IPS-15b (cell line): ENCODE measurements at regions not wholly inside any gene's neighbourhood (a gene's known extent, or its start where the extent isn't known, plus 50 kb on each side); places are given as distances from the start of the nearest gene placed in this dataset.

Experiments used
- H3K27me3 ChIP-seq: one replicate; pipeline ENCODE4 v1.6.1; 2013; ENCODE audit warnings: low read length; ENCODE audit not compliant: control insufficient read depth, insufficient read depth
- H3K36me3 ChIP-seq: one replicate; pipeline ENCODE4 v1.6.1; 2013; ENCODE audit warnings: low read length; ENCODE audit not compliant: control insufficient read depth, insufficient read depth
- H3K4me1 ChIP-seq: one replicate; pipeline ENCODE4 v1.6.1; 2013; ENCODE audit warnings: mild to moderate bottlenecking, low read length; ENCODE audit not compliant: control insufficient read depth, insufficient read depth
- H3K4me3 ChIP-seq: one replicate; pipeline ENCODE4 v1.5.1; 2013; ENCODE audit warnings: low read depth, low read length
- H3K9ac ChIP-seq: one replicate; pipeline ENCODE4 v1.6.1; 2013; ENCODE audit warnings: low read depth, mild to moderate bottlenecking, low read length
- H3K9me3 ChIP-seq: one replicate; pipeline ENCODE4 v1.6.1; 2013; ENCODE audit warnings: mild to moderate bottlenecking, low read length; ENCODE audit not compliant: control insufficient read depth, insufficient read depth

DNA sequence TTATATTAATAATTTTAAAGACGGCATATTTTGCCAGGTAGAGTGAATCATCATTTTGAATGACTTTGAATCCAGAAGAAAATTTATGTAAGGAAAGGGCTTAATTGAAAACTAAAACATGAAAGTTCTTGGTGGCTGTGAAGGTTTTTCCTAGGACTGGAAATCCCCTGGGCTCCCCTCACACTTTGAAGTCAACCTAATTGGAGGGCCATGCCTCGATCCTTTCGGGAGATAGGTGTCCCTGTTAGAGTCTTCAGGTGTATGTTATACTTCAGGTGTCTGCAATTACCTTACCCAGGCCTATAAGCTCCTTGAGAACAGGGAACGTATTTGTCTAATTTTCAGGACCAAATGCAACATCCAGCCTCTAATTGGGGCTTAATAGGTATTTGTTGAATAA is 73.0 kb downstream of the ARL4C start:
- Histone ChIP-seq H3K4me3 (no peak overlapping the region), H3K36me3 (no peaks in the 10 kb centered on the region), H3K4me1 (no peaks in the 10 kb centered on the region), H3K9me3 (no peaks in the 10 kb centered on the region), H3K27me3 (peaks cover 30% of the 10 kb centered on the region), H3K9ac (no peak overlapping the region)

- no peaks in the 10 kb centered on the region for H3K36me3 ChIP-seq
- no peak overlapping the region for H3K4me3 ChIP-seq
- no peaks in the 10 kb centered on the region for H3K4me1 ChIP-seq
- peaks cover 23% of the 10 kb centered on the region for H3K27me3 ChIP-seq
- H3K9ac ChIP-seq = no peak overlapping the region
- no peaks in the 10 kb centered on the region for H3K9me3 ChIP-seq
Observed at GRCh38 chr2:234422981-234423431, 73.9 kb downstream of the ARL4C start.

- no peak overlapping the region for H3K4me3 ChIP-seq
- H3K9me3 ChIP-seq = no peaks in the 10 kb centered on the region
- H3K4me1 ChIP-seq = no peaks in the 10 kb centered on the region
- H3K27me3 ChIP-seq = peaks cover 23% of the 10 kb centered on the region
- H3K9ac ChIP-seq = no peak overlapping the region
- no peaks in the 10 kb centered on the region for H3K36me3 ChIP-seq
Observed at GRCh38 chr2:234422273-234422732, 74.6 kb downstream of the ARL4C start.

DNA sequence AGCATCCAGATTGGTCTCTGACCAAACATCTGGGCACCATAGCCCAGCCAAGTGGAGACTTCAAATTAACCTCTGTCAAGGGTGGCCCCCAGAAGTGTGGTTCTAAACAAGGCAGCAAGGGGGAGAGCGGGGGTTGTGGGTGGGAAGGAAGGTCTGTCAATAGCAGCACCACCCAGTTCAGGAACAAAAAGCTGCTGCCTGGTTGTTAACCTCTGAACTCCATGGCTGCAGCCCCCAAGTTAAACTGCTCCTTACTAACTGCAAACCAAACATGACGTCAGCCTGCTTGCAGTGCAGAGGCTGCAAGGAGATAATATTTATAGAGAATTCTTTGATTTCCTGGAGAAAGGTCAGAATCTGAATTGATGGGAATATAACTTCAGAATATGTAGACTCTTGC is 76.5 kb downstream of the ARL4C start:
- H3K4me3 ChIP-seq = no peak overlapping the region
- H3K27me3 ChIP-seq = peaks cover 6% of the 10 kb centered on the region
- no peaks in the 10 kb centered on the region for H3K4me1 ChIP-seq
- no peak overlapping the region for H3K9ac ChIP-seq
- no peaks in the 10 kb centered on the region for H3K36me3 ChIP-seq
- H3K9me3 ChIP-seq = no peaks in the 10 kb centered on the region

GRCh38 chr2:234419726-234420125 is 77.2 kb downstream of the ARL4C start:
- no peaks in the 10 kb centered on the region for H3K9me3 ChIP-seq
- no peaks in the 10 kb centered on the region for H3K27me3 ChIP-seq
- no peak overlapping the region for H3K4me3 ChIP-seq
- H3K36me3 ChIP-seq = no peaks in the 10 kb centered on the region
- H3K4me1 ChIP-seq = no peaks in the 10 kb centered on the region
- no peak overlapping the region for H3K9ac ChIP-seq

DNA sequence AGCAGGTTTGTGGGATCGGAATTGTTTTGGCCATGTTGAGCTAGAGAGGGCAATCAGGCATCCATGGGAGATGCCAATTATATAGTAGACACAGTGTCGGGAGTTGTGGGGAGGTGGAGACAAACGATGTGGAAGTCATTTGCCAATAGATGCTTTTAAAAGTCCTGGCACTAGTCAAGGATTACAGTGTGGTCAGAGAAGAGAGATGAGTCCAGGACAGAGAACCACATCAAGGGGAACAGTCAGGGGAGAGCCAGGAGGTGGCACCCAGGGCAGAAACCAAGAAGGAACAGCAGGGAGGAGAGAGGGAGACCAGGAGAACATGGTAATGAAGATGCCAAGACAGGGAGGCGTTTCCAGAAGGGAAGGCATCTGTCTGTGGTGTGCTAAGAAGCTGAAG is 81.2 kb downstream of the ARL4C start:
- Histone ChIP-seq H3K4me3 (no peak overlapping the region), H3K4me1 (peaks cover 2% of the 10 kb centered on the region), H3K9ac (no peak overlapping the region), H3K36me3 (no peaks in the 10 kb centered on the region), H3K27me3 (no peaks in the 10 kb centered on the region), H3K9me3 (no peaks in the 10 kb centered on the region)

DNA sequence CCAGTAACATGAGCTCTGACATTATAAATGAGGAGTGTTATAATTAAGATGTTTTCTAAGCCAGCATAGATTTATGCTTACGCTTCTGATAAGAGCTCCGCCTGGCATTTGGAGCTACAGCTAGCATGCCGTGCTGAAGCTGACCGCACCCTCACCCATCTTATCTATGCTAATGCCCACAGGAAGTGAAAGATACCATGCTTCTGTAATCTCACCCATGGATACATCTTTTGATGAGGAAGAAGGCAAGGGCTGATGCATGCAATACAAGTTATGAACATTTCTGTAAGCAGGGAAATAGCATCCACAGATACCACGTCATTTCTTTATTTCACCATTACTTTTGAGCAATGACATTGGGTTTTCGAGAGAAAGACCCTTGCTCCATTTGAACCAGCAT is 82.3 kb downstream of the ARL4C start:
- no peaks in the 10 kb centered on the region for H3K27me3 ChIP-seq
- no peak overlapping the region for H3K4me3 ChIP-seq
- no peaks in the 10 kb centered on the region for H3K9me3 ChIP-seq
- no peaks in the 10 kb centered on the region for H3K36me3 ChIP-seq
- H3K9ac ChIP-seq = no peak overlapping the region
- peaks cover 3% of the 10 kb centered on the region for H3K4me1 ChIP-seq

- H3K9ac ChIP-seq = no peak overlapping the region
- no peaks in the 10 kb centered on the region for H3K36me3 ChIP-seq
- H3K4me1 ChIP-seq = peaks cover 3% of the 10 kb centered on the region
- no peak overlapping the region for H3K4me3 ChIP-seq
- no peaks in the 10 kb centered on the region for H3K9me3 ChIP-seq
- H3K27me3 ChIP-seq = no peaks in the 10 kb centered on the region
Observed at GRCh38 chr2:234412726-234413125, 84.2 kb downstream of the ARL4C start.

GRCh38 chr2:234411793-234412192 is 85.1 kb downstream of the ARL4C start:
- Histone ChIP-seq H3K4me3 (no peak overlapping the region), H3K9me3 (no peaks in the 10 kb centered on the region), H3K9ac (no peak overlapping the region), H3K27me3 (no peaks in the 10 kb centered on the region), H3K36me3 (no peaks in the 10 kb centered on the region), H3K4me1 (peaks cover 3% of the 10 kb centered on the region)

- H3K27me3 ChIP-seq = no peaks in the 10 kb centered on the region
- no peaks in the 10 kb centered on the region for H3K36me3 ChIP-seq
- no peak overlapping the region for H3K4me3 ChIP-seq
- peaks cover 3% of the 10 kb centered on the region for H3K4me1 ChIP-seq
- no peak overlapping the region for H3K9ac ChIP-seq
- H3K9me3 ChIP-seq = no peaks in the 10 kb centered on the region
Observed at GRCh38 chr2:234410526-234410925, 86.4 kb downstream of the ARL4C start.

- H3K4me3 ChIP-seq = no peak overlapping the region
Observed at GRCh38 chr2:234409590-234409989, 87.3 kb downstream of the ARL4C start.

GRCh38 chr2:234406085-234406484 is 90.8 kb downstream of the ARL4C start:
- no peaks in the 10 kb centered on the region for H3K27me3 ChIP-seq

More at GRCh38 chr2:234409590-234409989, 87.3 kb downstream of the ARL4C start:
- H3K9me3 ChIP-seq = no peaks in the 10 kb centered on the region
- H3K27me3 ChIP-seq = no peaks in the 10 kb centered on the region
- H3K36me3 ChIP-seq = no peaks in the 10 kb centered on the region
- H3K4me1 ChIP-seq = peaks cover 3% of the 10 kb centered on the region
- H3K9ac ChIP-seq = no peak overlapping the region

More at GRCh38 chr2:234406085-234406484, 90.8 kb downstream of the ARL4C start:
- Histone ChIP-seq H3K4me1 (peaks cover 3% of the 10 kb centered on the region), H3K9me3 (no peaks in the 10 kb centered on the region), H3K4me3 (no peak overlapping the region), H3K36me3 (no peaks in the 10 kb centered on the region), H3K9ac (no peak overlapping the region)
